Loucy (cell line): ENCODE measurements at regions not wholly inside any gene's neighbourhood (a gene's known extent, or its start where the extent isn't known, plus 50 kb on each side); places are given as distances from the start of the nearest gene placed in this dataset.

Experiments used
- H2AFZ ChIP-seq: fragments of 200-600 bp; sonication (generic); 2 replicates; pipeline ENCODE4 v1.6.0; 2016; ENCODE audit warnings: antibody characterized with exemption, mild to moderate bottlenecking, low read length, moderate library complexity
- H3F3A ChIP-seq: fragments of 200-600 bp; 2 replicates; pipeline ENCODE4 v1.6.0; 2016; ENCODE audit warnings: antibody characterized with exemption, low read depth, mild to moderate bottlenecking
- H3K27me3 ChIP-seq: fragments of 200-600 bp; sonication (generic); 2 replicates; pipeline ENCODE4 v1.6.1; 2014; ENCODE audit warnings: low read length, mild to moderate bottlenecking; ENCODE audit not compliant: insufficient read depth, poor library complexity, severe bottlenecking
- H3K36me3 ChIP-seq: fragments of 200-600 bp; sonication (generic); 2 replicates; pipeline ENCODE4 v1.6.1; 2016; ENCODE audit warnings: low read length; ENCODE audit not compliant: insufficient read depth
- H3K4me1 ChIP-seq: fragments of 200-600 bp; sonication (generic); 2 replicates; pipeline ENCODE4 v1.5.1; 2014; ENCODE audit warnings: low read length, mild to moderate bottlenecking; ENCODE audit not compliant: insufficient read depth, poor library complexity, severe bottlenecking
- H3K4me2 ChIP-seq: fragments of 200-600 bp; sonication (generic); 2 replicates; pipeline ENCODE4 v1.6.0; 2014; ENCODE audit warnings: antibody characterized with exemption, low read length, low read depth, mild to moderate bottlenecking; ENCODE audit not compliant: poor library complexity, severe bottlenecking
- H3K4me3 ChIP-seq: fragments of 200-600 bp; sonication (generic); 2 replicates; pipeline ENCODE4 v1.5.1; 2014; ENCODE audit warnings: low read length, mild to moderate bottlenecking, mixed read lengths; ENCODE audit not compliant: poor library complexity, severe bottlenecking
- H3K79me2 ChIP-seq: fragments of 200-600 bp; sonication (generic); 2 replicates; pipeline ENCODE4 v1.6.1; 2014; ENCODE audit warnings: low read length; ENCODE audit not compliant: insufficient read depth
- H3K9ac ChIP-seq: fragments of 200-600 bp; sonication (generic); 2 replicates; pipeline ENCODE4 v1.6.0; 2014; ENCODE audit warnings: mild to moderate bottlenecking, low read depth, low read length, moderate library complexity; ENCODE audit not compliant: poor library complexity, severe bottlenecking
- H3K9me2 ChIP-seq: fragments of 200-600 bp; sonication (generic); replicated peaks from 2 replicates; pipeline ENCODE4 v1.6.1; 2016; ENCODE audit warnings: low read depth, low read length, mixed read lengths
- H3K9me3 ChIP-seq: fragments of 200-600 bp; sonication (generic); 2 replicates; pipeline ENCODE4 v1.6.1; 2014; ENCODE audit warnings: mild to moderate bottlenecking, antibody characterized with exemption, low read length, low read depth; ENCODE audit not compliant: insufficient read depth
- H4K20me1 ChIP-seq: fragments of 200-600 bp; sonication (generic); 2 replicates; pipeline ENCODE4 v1.6.0; 2014; ENCODE audit warnings: antibody characterized with exemption, low read length, mild to moderate bottlenecking; ENCODE audit not compliant: insufficient read depth, poor library complexity, severe bottlenecking
- EZH2phosphoT487 ChIP-seq: fragments of 200-600 bp; IDR thresholded peaks from 2 replicates; pipeline ENCODE4 v1.6.1; 2018; ENCODE audit warnings: antibody characterized with exemption, mild to moderate bottlenecking, moderate library complexity, borderline replicate concordance
- TF ChIP-seq, protein P1 (sequence below): fragments of 200-600 bp; sonication (generic); conservative IDR thresholded peaks from 2 replicates; pipeline ENCODE4 v1.5.1; 2014; ENCODE audit warnings: mild to moderate bottlenecking, antibody characterized with exemption, low read length

DNA sequence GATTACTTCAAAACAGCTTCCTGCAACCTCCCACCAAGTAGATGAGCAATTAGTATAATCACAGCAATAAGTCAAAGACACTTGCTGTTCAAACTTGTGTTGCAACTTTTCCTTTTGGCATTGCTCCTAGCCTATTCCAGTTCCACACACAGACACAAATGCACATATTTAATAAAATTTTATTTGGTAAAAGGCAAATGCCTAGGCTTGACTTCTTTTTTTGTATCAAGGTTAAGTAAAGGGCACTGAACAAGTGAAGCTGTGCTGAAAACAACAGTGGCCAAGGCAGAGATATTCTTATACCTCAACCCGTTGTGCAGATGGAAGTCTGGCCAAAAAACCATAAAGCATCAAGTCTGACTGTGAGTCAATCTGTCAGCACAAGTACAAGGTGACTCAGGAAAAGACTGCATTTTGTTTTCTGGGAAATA lies 708.4 kb upstream of the CITED2 start:
- no peaks in the 10 kb centered on the region for H3K9me3 ChIP-seq
- H3K36me3 ChIP-seq, result no peaks in the 10 kb centered on the region
- no peaks in the 10 kb centered on the region for H4K20me1 ChIP-seq
- no peak overlapping the region for H3K4me2 ChIP-seq
- no peaks in the 10 kb centered on the region for H3K27me3 ChIP-seq
- H3F3A ChIP-seq, result no peaks in the 10 kb centered on the region
- no peaks in the 10 kb centered on the region for H3K4me1 ChIP-seq
- no peaks in the 10 kb centered on the region for H3K9me2 ChIP-seq
- no peak overlapping the region for H3K4me3 ChIP-seq
- no peak overlapping the region for H2AFZ ChIP-seq
- TF ChIP-seq EZH2phosphoT487, result no peak
- TF ChIP-seq, protein P1, sequence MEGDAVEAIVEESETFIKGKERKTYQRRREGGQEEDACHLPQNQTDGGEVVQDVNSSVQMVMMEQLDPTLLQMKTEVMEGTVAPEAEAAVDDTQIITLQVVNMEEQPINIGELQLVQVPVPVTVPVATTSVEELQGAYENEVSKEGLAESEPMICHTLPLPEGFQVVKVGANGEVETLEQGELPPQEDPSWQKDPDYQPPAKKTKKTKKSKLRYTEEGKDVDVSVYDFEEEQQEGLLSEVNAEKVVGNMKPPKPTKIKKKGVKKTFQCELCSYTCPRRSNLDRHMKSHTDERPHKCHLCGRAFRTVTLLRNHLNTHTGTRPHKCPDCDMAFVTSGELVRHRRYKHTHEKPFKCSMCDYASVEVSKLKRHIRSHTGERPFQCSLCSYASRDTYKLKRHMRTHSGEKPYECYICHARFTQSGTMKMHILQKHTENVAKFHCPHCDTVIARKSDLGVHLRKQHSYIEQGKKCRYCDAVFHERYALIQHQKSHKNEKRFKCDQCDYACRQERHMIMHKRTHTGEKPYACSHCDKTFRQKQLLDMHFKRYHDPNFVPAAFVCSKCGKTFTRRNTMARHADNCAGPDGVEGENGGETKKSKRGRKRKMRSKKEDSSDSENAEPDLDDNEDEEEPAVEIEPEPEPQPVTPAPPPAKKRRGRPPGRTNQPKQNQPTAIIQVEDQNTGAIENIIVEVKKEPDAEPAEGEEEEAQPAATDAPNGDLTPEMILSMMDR, result no peak
- H3K79me2 ChIP-seq, result no peaks in the 10 kb centered on the region
- H3K9ac ChIP-seq, result no peak overlapping the region

DNA sequence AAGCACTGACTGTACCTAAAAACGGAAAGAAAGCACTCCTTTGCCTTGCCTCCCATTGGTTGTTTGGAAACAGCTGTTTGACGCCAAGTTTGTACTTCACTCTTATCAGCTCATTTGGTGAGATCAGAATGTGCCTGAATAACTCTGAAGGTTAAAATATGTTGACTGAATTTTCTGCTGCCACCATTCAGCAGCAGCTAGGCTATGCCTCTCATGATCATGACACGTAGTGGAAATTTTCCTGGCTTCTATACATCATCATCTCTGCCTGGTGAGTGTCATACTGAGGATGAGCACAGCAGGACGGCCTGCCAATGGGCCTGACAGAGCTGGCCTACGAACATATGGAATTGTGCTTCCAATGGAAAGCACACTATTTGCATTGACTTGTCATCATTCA lies 704.9 kb upstream of the CITED2 start:
- Histone ChIP-seq H3K4me3 (no peak overlapping the region), H3K36me3 (no peaks in the 10 kb centered on the region), H3K4me1 (no peaks in the 10 kb centered on the region), H3K4me2 (no peak overlapping the region), H2AFZ (no peak overlapping the region), H3K9me3 (no peaks in the 10 kb centered on the region), H3F3A (no peaks in the 10 kb centered on the region), H4K20me1 (no peaks in the 10 kb centered on the region), H3K9ac (no peak overlapping the region), H3K27me3 (no peaks in the 10 kb centered on the region), H3K9me2 (no peaks in the 10 kb centered on the region), H3K79me2 (no peaks in the 10 kb centered on the region)
- TF ChIP-seq, protein P1, result no peak
- no peak for TF ChIP-seq EZH2phosphoT487

DNA sequence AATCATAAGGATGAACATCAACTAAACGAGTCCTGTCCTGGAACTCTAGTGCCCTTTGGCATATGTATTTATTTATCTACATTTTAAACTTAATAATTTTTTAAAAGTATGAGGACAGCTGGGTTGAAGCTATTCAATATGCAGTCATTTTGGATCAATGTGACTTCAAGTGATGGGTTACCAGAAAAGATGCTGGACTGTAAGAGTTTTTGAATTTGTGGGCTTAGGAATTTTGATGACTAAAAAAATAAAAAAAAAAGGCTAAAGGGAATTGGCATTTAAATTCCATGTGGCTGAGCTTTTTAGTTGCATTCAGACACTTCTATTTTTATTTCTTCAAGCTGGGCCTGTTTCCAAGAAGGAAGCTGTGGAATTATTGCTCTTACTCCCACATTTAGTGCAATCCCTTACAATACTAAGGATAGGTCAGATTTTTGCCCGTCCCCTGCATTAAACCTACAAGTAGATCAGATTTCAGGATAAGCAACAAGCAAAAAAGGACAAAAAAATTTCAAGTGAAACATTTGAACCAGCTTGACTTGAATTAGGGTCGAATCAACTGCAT lies 704.2 kb upstream of the CITED2 start:
- H3K4me3 ChIP-seq, result no peak overlapping the region
- no peaks in the 10 kb centered on the region for H3K36me3 ChIP-seq
- no peaks in the 10 kb centered on the region for H3K79me2 ChIP-seq
- H3K4me2 ChIP-seq, result no peak overlapping the region
- no peak overlapping the region for H3K9ac ChIP-seq
- TF ChIP-seq, protein P1, result no peak
- H3K4me1 ChIP-seq, result no peaks in the 10 kb centered on the region
- H3K9me3 ChIP-seq, result no peaks in the 10 kb centered on the region
- no peak overlapping the region for H2AFZ ChIP-seq
- no peaks in the 10 kb centered on the region for H3K27me3 ChIP-seq
- H3F3A ChIP-seq, result no peaks in the 10 kb centered on the region
- H4K20me1 ChIP-seq, result no peaks in the 10 kb centered on the region
- no peaks in the 10 kb centered on the region for H3K9me2 ChIP-seq
